Mesenchymal stem cell (in vitro differentiated cells and primary cell): ENCODE measurements at regions not wholly inside any gene's neighbourhood (a gene's known extent, or its start where the extent isn't known, plus 50 kb on each side); places are given as distances from the start of the nearest gene placed in this dataset.

Experiments used
- DNase-seq: peaks from one replicate; pipeline ENCODE4 v3.0.0-alpha.2; 2013
- H2AFZ ChIP-seq: one replicate; pipeline ENCODE4 v1.6.1; 2013; ENCODE audit warnings: low read depth, mild to moderate bottlenecking, control low read depth, inconsistent platforms, low read length, moderate library complexity
- H2AK5ac ChIP-seq: 2 replicates; pipeline ENCODE4 v1.6.1; 2013; ENCODE audit warnings: low read length, moderate library complexity, mild to moderate bottlenecking, inconsistent platforms; ENCODE audit not compliant: severe bottlenecking
- H2BK120ac ChIP-seq: one replicate; pipeline ENCODE4 v1.6.1; 2013; ENCODE audit warnings: low read depth, mild to moderate bottlenecking, inconsistent platforms, low read length, moderate library complexity
- H2BK12ac ChIP-seq, 2 experiments: one replicate each; pipeline ENCODE4 v1.6.1; 2013; ENCODE audit warnings: inconsistent platforms in 2 of 2, low read length in 2 of 2, mild to moderate bottlenecking in 2 of 2, moderate library complexity in 2 of 2, control low read depth in 1 of 2
- H2BK15ac ChIP-seq: one replicate; pipeline ENCODE4 v1.6.1; 2013; ENCODE audit warnings: mild to moderate bottlenecking, low read depth, inconsistent platforms; ENCODE audit not compliant: poor library complexity, severe bottlenecking
- H2BK5ac ChIP-seq: 2 replicates; pipeline ENCODE4 v1.6.1; 2013; ENCODE audit warnings: low read depth, mild to moderate bottlenecking, low read length, control low read depth, inconsistent platforms; ENCODE audit not compliant: poor library complexity, severe bottlenecking
- H3K14ac ChIP-seq, 2 experiments: one replicate each; pipeline ENCODE4 v1.6.1; 2013; ENCODE audit warnings: inconsistent platforms in 2 of 2, low read length in 2 of 2, control low read depth in 1 of 2, mild to moderate bottlenecking in 1 of 2, moderate library complexity in 1 of 2
- H3K18ac ChIP-seq, 2 experiments: one replicate each; pipeline ENCODE4 v1.6.1; 2013; ENCODE audit warnings: inconsistent platforms in 2 of 2, low read length in 2 of 2, control low read depth in 1 of 2, low read depth in 1 of 2, mild to moderate bottlenecking in 1 of 2
- H3K23ac ChIP-seq, 2 experiments: one replicate each; pipeline ENCODE4 v1.6.1; 2013; ENCODE audit warnings: inconsistent platforms in 2 of 2, low read length in 2 of 2, mild to moderate bottlenecking in 2 of 2, moderate library complexity in 2 of 2, control low read depth in 1 of 2
- H3K27ac ChIP-seq: 2 replicates; pipeline ENCODE4 v1.5.1; 2013; ENCODE audit warnings: mild to moderate bottlenecking, moderate library complexity, low read length, control low read depth, inconsistent platforms; ENCODE audit not compliant: poor library complexity, severe bottlenecking
- H3K27me3 ChIP-seq, 2 experiments: 2 replicates each; pipeline versions ENCODE4 v1.6.1 to v1.7.0; 2013; ENCODE audit warnings: low read length in 2 of 2, mild to moderate bottlenecking in 2 of 2, moderate library complexity in 2 of 2, control low read depth in 1 of 2, inconsistent platforms in 1 of 2; ENCODE audit not compliant: control insufficient read depth in 1 of 2, insufficient read depth in 1 of 2
- H3K36me3 ChIP-seq, 2 experiments: 2 replicates each; pipeline versions ENCODE4 v1.6.1 to v1.7.0; 2013; ENCODE audit warnings: low read length in 2 of 2, control low read depth in 1 of 2, inconsistent platforms in 1 of 2, low read depth in 1 of 2, mild to moderate bottlenecking in 1 of 2; ENCODE audit not compliant: insufficient read depth in 2 of 2, control insufficient read depth in 1 of 2
- H3K4ac ChIP-seq, 2 experiments: one replicate each; pipeline ENCODE4 v1.6.1; 2013; ENCODE audit warnings: inconsistent platforms in 2 of 2, low read length in 2 of 2, mild to moderate bottlenecking in 2 of 2, moderate library complexity in 2 of 2, control low read depth in 1 of 2, low read depth in 1 of 2
- H3K4me1 ChIP-seq: 2 replicates; pipeline ENCODE4 v1.6.1; 2013; ENCODE audit warnings: low read depth, low read length, control low read depth; ENCODE audit not compliant: control insufficient read depth, insufficient read depth
- H3K4me2 ChIP-seq: 2 replicates; pipeline ENCODE4 v1.6.1; 2013; ENCODE audit warnings: low read length, mild to moderate bottlenecking, inconsistent platforms; ENCODE audit not compliant: poor library complexity, severe bottlenecking
- H3K4me3 ChIP-seq, 2 experiments: 2 replicates each; pipeline versions ENCODE4 v1.5.1 to v1.7.0; 2013; ENCODE audit warnings: low read length in 2 of 2, mild to moderate bottlenecking in 2 of 2, control low read depth in 1 of 2, low read depth in 1 of 2; ENCODE audit not compliant: insufficient read depth in 1 of 2
- H3K79me1 ChIP-seq: replicated peaks from 2 replicates; pipeline ENCODE4 v1.6.1; 2013; ENCODE audit warnings: mild to moderate bottlenecking, control low read depth, low read length, inconsistent platforms; ENCODE audit not compliant: poor library complexity, severe bottlenecking
- H3K9ac ChIP-seq: 2 replicates; pipeline ENCODE4 v1.7.0; 2013; ENCODE audit warnings: mild to moderate bottlenecking, low read length, moderate library complexity
- H3K9me3 ChIP-seq: 2 replicates; pipeline ENCODE4 v1.7.0; 2013; ENCODE audit warnings: mild to moderate bottlenecking, low read length; ENCODE audit not compliant: control insufficient read depth
- H4K8ac ChIP-seq: one replicate; pipeline ENCODE4 v1.6.1; 2013; ENCODE audit warnings: inconsistent platforms, mild to moderate bottlenecking, low read length, moderate library complexity
- H4K91ac ChIP-seq: one replicate; pipeline ENCODE4 v1.6.1; 2013; ENCODE audit warnings: mild to moderate bottlenecking, low read length, inconsistent platforms
- WGBS: methylation state at CpG from one replicate; pipeline ENCODE4 v1.1.7; 2013; ENCODE audit warnings: mixed read lengths; 5-methylcytosine and 5-hydroxymethylcytosine counted together

DNA sequence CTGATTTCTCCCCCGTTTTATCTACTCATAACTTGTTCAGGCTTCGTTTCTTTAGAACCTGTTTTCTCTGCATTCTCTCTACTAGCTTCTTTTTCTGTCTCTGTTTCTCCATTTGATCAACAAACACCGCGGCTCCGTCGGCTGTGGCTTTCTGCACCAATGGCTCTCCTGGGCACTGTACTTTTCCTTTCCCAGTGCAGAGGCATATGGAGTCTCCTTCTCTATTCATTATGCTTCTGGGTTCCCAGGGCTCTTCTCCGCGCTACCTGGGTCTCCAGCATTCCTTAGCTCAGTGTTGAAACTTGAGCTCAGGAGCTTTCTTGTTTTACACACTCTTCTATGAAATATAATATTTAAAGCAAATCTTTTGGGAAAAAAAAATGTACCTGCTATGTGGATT is 196.6 kb upstream of the SOX11 start:
- Histone ChIP-seq H3K27me3 (no peaks in the 10 kb centered on the region), H2AK5ac (no peak overlapping the region), H2AFZ (no peak overlapping the region), H3K18ac (no peak overlapping the region), H2BK5ac (no peak overlapping the region), H3K9me3 (peaks cover 2% of the 10 kb centered on the region), H3K36me3 (no peaks in the 10 kb centered on the region), H3K4me3 (no peak overlapping the region), H4K91ac (no peak overlapping the region), H3K4me1 (no peaks in the 10 kb centered on the region), H3K23ac (no peak overlapping the region), H3K4me2 (no peak overlapping the region), H3K14ac (no peak overlapping the region), H2BK12ac (no peak overlapping the region), H2BK15ac (no peak overlapping the region), H3K4ac (no peak overlapping the region), H3K27ac (no peak overlapping the region), H2BK120ac (no peak overlapping the region), H3K79me1 (no peaks in the 10 kb centered on the region), H4K8ac (no peak overlapping the region), H3K9ac (no peak overlapping the region)
- WGBS = 83% methylated on average over 6 of the region's 8 CpGs
- DNase-seq = no peak

DNA sequence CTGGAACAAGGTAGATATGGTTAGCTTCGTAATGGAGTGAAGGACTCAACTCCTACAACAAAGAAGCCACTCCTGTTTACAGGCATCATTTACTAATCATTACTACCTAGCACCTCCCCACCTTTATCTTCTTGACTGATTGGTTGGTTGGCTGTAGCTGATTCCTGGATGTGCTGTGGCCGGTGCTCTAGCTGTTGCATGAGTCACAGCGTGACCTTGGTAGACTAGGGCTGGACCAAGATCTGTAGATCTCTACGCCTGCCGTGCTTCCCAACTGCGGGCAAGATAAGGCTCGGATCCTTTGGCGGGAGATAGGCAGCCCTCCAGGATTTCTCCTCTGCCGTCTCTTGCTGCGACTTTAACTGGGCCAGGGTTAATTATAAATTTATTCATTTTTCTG is 194.3 kb upstream of the SOX11 start:
- Histone ChIP-seq H3K4me2 (no peak overlapping the region), H3K23ac (no peak overlapping the region), H4K91ac (no peak overlapping the region), H2BK12ac (no peak overlapping the region), H3K14ac (no peak overlapping the region), H3K18ac (no peak overlapping the region), H3K4me3 (no peak overlapping the region), H3K36me3 (no peaks in the 10 kb centered on the region), H3K9ac (no peak overlapping the region), H3K27me3 (no peaks in the 10 kb centered on the region), H3K4ac (no peak overlapping the region), H3K79me1 (no peaks in the 10 kb centered on the region), H3K27ac (no peak overlapping the region), H3K4me1 (no peaks in the 10 kb centered on the region), H2BK5ac (no peak overlapping the region), H2BK15ac (no peak overlapping the region), H2BK120ac (no peak overlapping the region), H3K9me3 (peaks cover 9% of the 10 kb centered on the region), H2AFZ (no peak overlapping the region), H4K8ac (no peak overlapping the region), H2AK5ac (no peak overlapping the region)
- no peak for DNase-seq
- 95% methylated on average over 9 of the region's 10 CpGs for WGBS

DNA sequence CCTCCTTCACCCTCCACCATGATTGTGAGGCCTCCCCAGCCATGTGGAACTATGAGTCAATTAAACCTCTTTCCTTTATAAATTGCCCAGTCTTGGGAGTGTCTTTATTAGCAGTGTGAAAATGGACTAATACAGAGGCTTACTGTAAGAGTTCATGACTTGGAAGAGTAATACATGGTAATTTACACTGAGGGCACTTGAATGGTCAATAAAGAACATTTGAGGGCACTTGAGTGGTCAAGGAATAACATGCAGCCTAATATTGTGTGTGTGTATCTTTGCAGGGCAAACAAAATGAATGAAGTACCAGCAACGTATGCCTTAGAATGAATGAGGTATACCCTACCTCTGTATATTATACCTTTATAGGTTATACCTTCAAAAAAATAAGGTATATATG is 190.4 kb upstream of the SOX11 start:
- H2BK12ac ChIP-seq = no peak overlapping the region
- H4K8ac ChIP-seq = no peak overlapping the region
- H3K9me3 ChIP-seq = peaks cover 14% of the 10 kb centered on the region
- H3K79me1 ChIP-seq = no peaks in the 10 kb centered on the region
- no peak overlapping the region for H2BK15ac ChIP-seq
- H3K18ac ChIP-seq = no peak overlapping the region
- H2AK5ac ChIP-seq = no peak overlapping the region
- no peaks in the 10 kb centered on the region for H3K4me1 ChIP-seq
- no peak overlapping the region for H3K23ac ChIP-seq
- H2BK5ac ChIP-seq = no peak overlapping the region
- H3K4ac ChIP-seq = no peak overlapping the region
- H3K27me3 ChIP-seq = no peaks in the 10 kb centered on the region
- no peak overlapping the region for H2BK120ac ChIP-seq
- DNase-seq = no peak
- no peak overlapping the region for H2AFZ ChIP-seq
- no peak overlapping the region for H3K9ac ChIP-seq
- no peak overlapping the region for H3K4me2 ChIP-seq
- H3K14ac ChIP-seq = no peak overlapping the region
- no peaks in the 10 kb centered on the region for H3K36me3 ChIP-seq
- no peak overlapping the region for H3K27ac ChIP-seq
- no peak overlapping the region for H3K4me3 ChIP-seq
- WGBS = no CpG with 5 or more reads among the region's 1 CpG
- H4K91ac ChIP-seq = no peak overlapping the region

DNA sequence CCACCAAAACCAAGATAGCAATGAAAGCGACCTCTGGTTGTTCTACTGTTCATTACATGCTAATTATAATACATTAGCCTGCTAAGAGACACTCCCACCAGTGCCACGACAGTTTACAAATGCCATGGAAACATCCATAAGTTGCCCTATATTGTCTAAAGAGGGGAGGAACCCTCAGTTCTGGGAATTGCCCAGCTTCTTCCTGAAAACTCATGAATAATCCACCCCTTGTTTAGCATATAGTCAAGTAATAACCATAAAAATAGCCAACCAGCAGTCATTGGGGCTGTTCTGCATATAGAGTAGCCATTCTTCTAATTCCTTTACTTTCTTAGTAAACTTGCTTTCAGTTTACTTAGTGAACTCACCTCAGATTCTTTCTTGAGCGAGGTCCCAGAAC is 189.8 kb upstream of the SOX11 start:
- Histone ChIP-seq H4K8ac (no peak overlapping the region), H3K4me2 (no peak overlapping the region), H3K4me1 (no peaks in the 10 kb centered on the region), H2BK12ac (no peak overlapping the region), H2BK5ac (no peak overlapping the region), H3K27ac (no peak overlapping the region), H3K36me3 (no peaks in the 10 kb centered on the region), H4K91ac (no peak overlapping the region), H2BK15ac (no peak overlapping the region), H3K9me3 (peaks cover 14% of the 10 kb centered on the region), H3K4me3 (no peak overlapping the region), H2AFZ (no peak overlapping the region), H3K4ac (no peak overlapping the region), H3K79me1 (no peaks in the 10 kb centered on the region), H3K18ac (no peak overlapping the region), H3K14ac (no peak overlapping the region), H3K27me3 (no peaks in the 10 kb centered on the region), H2BK120ac (no peak overlapping the region), H3K9ac (no peak overlapping the region), H3K23ac (no peak overlapping the region), H2AK5ac (no peak overlapping the region)
- no peak for DNase-seq
- 64% methylated on average over 3 of the region's 3 CpGs for WGBS
